ENCODE measurements at regions not wholly inside any gene's neighbourhood (a gene's known extent, or its start where the extent isn't known, plus 50 kb on each side); places are given as distances from the start of the nearest gene placed in this dataset.

- TF ChIP-seq ZNF462 (CRISPR knock-in tag; IDR thresholded peaks at IDR 0.05) (no peak), ZNF331 (CRISPR knock-in tag; IDR thresholded peaks at IDR 0.05; ENCODE audit: low read depth) (no peak), REST (IDR thresholded peaks at IDR 0.05; ENCODE audit: unreplicated experiment) (no peak), STAT1 (IDR thresholded peaks at IDR 0.05; ENCODE audit: unreplicated experiment) (no peak), EZH2phosphoT487 (IDR thresholded peaks at IDR 0.05; ENCODE audit: unreplicated experiment) (no peak), CREB1 (CRISPR knock-in tag; IDR thresholded peaks at IDR 0.05; ENCODE audit: low read depth) (no peak), JUNB (IDR thresholded peaks at IDR 0.05; ENCODE audit: unreplicated experiment) (no peak)
These were observed 150.0 kb upstream of the FRMD6 start (continued) for GRCh38 chr14:51501746-51502145.
